ENCODE measurements at regions not wholly inside any gene's neighbourhood (a gene's known extent, or its start where the extent isn't known, plus 50 kb on each side); places are given as distances from the start of the nearest gene placed in this dataset.
A peak's percentile ranks its signal among the peaks of the same experiment; 100 is the strongest.
"Not testable (repeated sequence)": the region's sequence is repeated elsewhere in the genome, so short reads cannot be mapped to it uniquely, and the experiment has no call there.

GRCh38 chr1:83287391-83287790 is 711.5 kb downstream of the TTLL7 start:
- H3K27me3 Mint-ChIP-seq; H3K9me3 Mint-ChIP-seq (ENCODE audit: low read depth); H3K27ac Mint-ChIP-seq; H3K4me3 Mint-ChIP-seq; DNase-seq; H3K4me1 Mint-ChIP-seq; ATAC-seq; CTCF ChIA-PET; H3K36me3 Mint-ChIP-seq: not testable (repeated sequence)

- H3K4me3 Mint-ChIP-seq; CTCF ChIA-PET; ATAC-seq; DNase-seq; H3K4me1 Mint-ChIP-seq; H3K36me3 Mint-ChIP-seq; H3K27me3 Mint-ChIP-seq; H3K9me3 Mint-ChIP-seq (ENCODE audit: low read depth); H3K27ac Mint-ChIP-seq: not testable (repeated sequence)
Observed at GRCh38 chr1:83274656-83275055, 724.3 kb downstream of the TTLL7 start.

- H3K9me3 Mint-ChIP-seq (ENCODE audit: low read depth); DNase-seq; H3K27me3 Mint-ChIP-seq; H3K4me1 Mint-ChIP-seq; CTCF ChIA-PET; H3K4me3 Mint-ChIP-seq; ATAC-seq; H3K27ac Mint-ChIP-seq; H3K36me3 Mint-ChIP-seq: not testable (repeated sequence)
Observed at GRCh38 chr1:83272484-83272883, 726.4 kb downstream of the TTLL7 start.

- not testable (repeated sequence) for H3K27me3 Mint-ChIP-seq
Observed at GRCh38 chr1:83271834-83272233, 727.1 kb downstream of the TTLL7 start.

GRCh38 chr1:83270801-83271200 is 728.1 kb downstream of the TTLL7 start:
- H3K9me3 Mint-ChIP-seq (ENCODE audit: low read depth); DNase-seq; H3K27ac Mint-ChIP-seq; H3K4me1 Mint-ChIP-seq; CTCF ChIA-PET; H3K27me3 Mint-ChIP-seq; H3K4me3 Mint-ChIP-seq; H3K36me3 Mint-ChIP-seq: not testable (repeated sequence)
- ATAC-seq: peak; percentile 65

More at GRCh38 chr1:83271834-83272233, 727.1 kb downstream of the TTLL7 start:
- H3K4me3 Mint-ChIP-seq; H3K27ac Mint-ChIP-seq; CTCF ChIA-PET; H3K36me3 Mint-ChIP-seq; H3K4me1 Mint-ChIP-seq; H3K9me3 Mint-ChIP-seq (ENCODE audit: low read depth); DNase-seq; ATAC-seq: not testable (repeated sequence)

GRCh38 chr1:83263808-83264207 is 735.1 kb downstream of the TTLL7 start:
- H3K4me1 Mint-ChIP-seq; DNase-seq; H3K4me3 Mint-ChIP-seq; H3K27me3 Mint-ChIP-seq; H3K9me3 Mint-ChIP-seq (ENCODE audit: low read depth); ATAC-seq; H3K27ac Mint-ChIP-seq; H3K36me3 Mint-ChIP-seq; CTCF ChIA-PET: not testable (repeated sequence)

GRCh38 chr1:83251687-83252086 is 747.2 kb downstream of the TTLL7 start:
- H3K9me3 Mint-ChIP-seq (ENCODE audit: low read depth); H3K4me3 Mint-ChIP-seq; H3K36me3 Mint-ChIP-seq; H3K4me1 Mint-ChIP-seq; H3K27me3 Mint-ChIP-seq; CTCF ChIA-PET; DNase-seq; ATAC-seq; H3K27ac Mint-ChIP-seq: not testable (repeated sequence)

GRCh38 chr1:83246780-83247179 is 752.2 kb downstream of the TTLL7 start:
- H3K4me1 Mint-ChIP-seq; H3K27me3 Mint-ChIP-seq; ATAC-seq; H3K9me3 Mint-ChIP-seq (ENCODE audit: low read depth); H3K27ac Mint-ChIP-seq; CTCF ChIA-PET; H3K36me3 Mint-ChIP-seq; DNase-seq; H3K4me3 Mint-ChIP-seq: not testable (repeated sequence)

- H3K36me3 Mint-ChIP-seq; H3K4me1 Mint-ChIP-seq; H3K27me3 Mint-ChIP-seq; ATAC-seq; CTCF ChIA-PET; DNase-seq; H3K9me3 Mint-ChIP-seq (ENCODE audit: low read depth); H3K4me3 Mint-ChIP-seq; H3K27ac Mint-ChIP-seq: not testable (repeated sequence)
Observed at GRCh38 chr1:83244832-83245231, 754.1 kb downstream of the TTLL7 start.

GRCh38 chr1:83239568-83239967 is 759.4 kb downstream of the TTLL7 start:
- H3K4me1 Mint-ChIP-seq; H3K36me3 Mint-ChIP-seq; H3K27me3 Mint-ChIP-seq; H3K27ac Mint-ChIP-seq; H3K4me3 Mint-ChIP-seq; CTCF ChIA-PET; DNase-seq; H3K9me3 Mint-ChIP-seq (ENCODE audit: low read depth); ATAC-seq: not testable (repeated sequence)

GRCh38 chr1:83238654-83239053 is 760.3 kb downstream of the TTLL7 start:
- H3K27ac Mint-ChIP-seq; DNase-seq; H3K9me3 Mint-ChIP-seq (ENCODE audit: low read depth); ATAC-seq; H3K27me3 Mint-ChIP-seq; H3K36me3 Mint-ChIP-seq; H3K4me3 Mint-ChIP-seq; CTCF ChIA-PET; H3K4me1 Mint-ChIP-seq: not testable (repeated sequence)

- CTCF ChIA-PET; H3K4me3 Mint-ChIP-seq; ATAC-seq; H3K9me3 Mint-ChIP-seq (ENCODE audit: low read depth); H3K4me1 Mint-ChIP-seq; H3K27ac Mint-ChIP-seq; H3K27me3 Mint-ChIP-seq; DNase-seq; H3K36me3 Mint-ChIP-seq: not testable (repeated sequence)
Observed at GRCh38 chr1:83219788-83220187, 779.1 kb downstream of the TTLL7 start.

GRCh38 chr1:83218036-83218716 is 780.8 kb downstream of the TTLL7 start:
- CTCF ChIA-PET; ATAC-seq; H3K4me1 Mint-ChIP-seq; H3K27me3 Mint-ChIP-seq; H3K9me3 Mint-ChIP-seq (ENCODE audit: low read depth); H3K36me3 Mint-ChIP-seq; DNase-seq; H3K4me3 Mint-ChIP-seq; H3K27ac Mint-ChIP-seq: not testable (repeated sequence)

GRCh38 chr1:83214317-83214716 is 784.6 kb downstream of the TTLL7 start:
- H3K27ac Mint-ChIP-seq; DNase-seq; H3K27me3 Mint-ChIP-seq; CTCF ChIA-PET; H3K4me1 Mint-ChIP-seq; H3K36me3 Mint-ChIP-seq; H3K4me3 Mint-ChIP-seq; H3K9me3 Mint-ChIP-seq (ENCODE audit: low read depth); ATAC-seq: not testable (repeated sequence)

GRCh38 chr1:83213648-83214047 is 785.3 kb downstream of the TTLL7 start:
- H3K27me3 Mint-ChIP-seq; H3K4me1 Mint-ChIP-seq; CTCF ChIA-PET; H3K4me3 Mint-ChIP-seq; ATAC-seq; H3K9me3 Mint-ChIP-seq (ENCODE audit: low read depth); DNase-seq; H3K36me3 Mint-ChIP-seq; H3K27ac Mint-ChIP-seq: not testable (repeated sequence)

Data from activated CD8-positive, alpha-beta memory T cell treated with anti-CD3 and anti-CD28 coated beads, Interleukin-2, amount 10 ng/mL, durations not matched to agents 7 days and 5 days (primary cell).